ENCODE measurements at regions not wholly inside any gene's neighbourhood (a gene's known extent, or its start where the extent isn't known, plus 50 kb on each side); places are given as distances from the start of the nearest gene placed in this dataset.

- Histone ChIP-seq H3K9ac (ENCODE audit: low read length) (no peak overlapping the region), H3K27me3 (ENCODE audit: low read depth, low read length) (no peaks in the 10 kb centered on the region), H3K79me2 (ENCODE audit: low read length) (no peaks in the 10 kb centered on the region), H3K36me3 (replicated peaks; ENCODE audit: low read depth, low read length) (no peaks in the 10 kb centered on the region), H3K4me3 (ENCODE audit: low read length) (no peak overlapping the region), H4K20me1 (ENCODE audit: insufficient read depth, low read length) (no peaks in the 10 kb centered on the region; the same call in 1 of the 2 replicates), H3K9me3 (ENCODE audit: insufficient read depth, low read length) (no peaks in the 10 kb centered on the region), H3K27ac (ENCODE audit: low read length) (no peak overlapping the region), H2AFZ (ENCODE audit: low read depth, low read length) (no peak overlapping the region), H3K4me2 (ENCODE audit: low read length) (no peak overlapping the region), H3K4me1 (ENCODE audit: low read length) (no peaks in the 10 kb centered on the region)
- TF ChIP-seq CTCF (IDR thresholded peaks at IDR 0.05; ENCODE audit: low read depth, low read length) (no peak), EZH2phosphoT487 (IDR thresholded peaks at IDR 0.05; ENCODE audit: low read depth) (no peak)
Measured at GRCh38 chr11:71062199-71062598, 190.2 kb downstream of the SHANK2 start.

DNA sequence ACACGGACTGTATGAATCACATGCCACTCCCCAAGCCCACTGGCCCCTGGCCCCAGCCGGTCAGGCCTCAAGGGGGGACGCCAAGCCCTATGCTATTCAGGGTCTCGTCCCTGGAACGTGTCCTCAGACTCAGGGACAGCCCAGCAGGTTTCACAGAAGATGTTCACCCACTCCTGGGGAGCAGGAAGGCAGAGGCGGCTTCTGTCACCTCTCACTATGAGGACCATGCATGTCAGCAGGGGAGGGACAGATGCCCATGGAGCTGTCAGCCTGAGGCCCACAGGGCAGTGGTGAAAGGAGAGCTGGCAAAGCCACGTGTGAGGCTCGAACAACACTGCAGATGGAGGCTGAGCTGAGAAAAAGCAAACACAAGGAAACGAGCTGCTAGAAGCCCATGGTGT lies 192.0 kb downstream of the SHANK2 start:
- Histone ChIP-seq H3K4me2 (ENCODE audit: low read length) (no peak overlapping the region), H2AFZ (ENCODE audit: low read depth, low read length) (no peak overlapping the region), H3K79me2 (ENCODE audit: low read length) (no peaks in the 10 kb centered on the region), H3K9ac (ENCODE audit: low read length) (no peak overlapping the region), H3K36me3 (replicated peaks; ENCODE audit: low read depth, low read length) (no peaks in the 10 kb centered on the region), H3K4me1 (ENCODE audit: low read length) (no peaks in the 10 kb centered on the region), H3K9me3 (ENCODE audit: insufficient read depth, low read length) (no peaks in the 10 kb centered on the region), H3K27ac (ENCODE audit: low read length) (no peak overlapping the region), H3K4me3 (ENCODE audit: low read length) (no peak overlapping the region), H4K20me1 (ENCODE audit: insufficient read depth, low read length) (no peaks in the 10 kb centered on the region; the same call in 1 of the 2 replicates), H3K27me3 (ENCODE audit: low read depth, low read length) (no peaks in the 10 kb centered on the region)
- no peak for TF ChIP-seq CTCF (IDR thresholded peaks at IDR 0.05; ENCODE audit: low read depth, low read length)
- TF ChIP-seq EZH2phosphoT487 (IDR thresholded peaks at IDR 0.05; ENCODE audit: low read depth) = no peak

GRCh38 chr11:71059662-71060061 lies 192.7 kb downstream of the SHANK2 start:
- Histone ChIP-seq H3K9me3 (ENCODE audit: insufficient read depth, low read length) (no peaks in the 10 kb centered on the region), H3K9ac (ENCODE audit: low read length) (no peak overlapping the region), H3K4me3 (ENCODE audit: low read length) (no peak overlapping the region), H4K20me1 (ENCODE audit: insufficient read depth, low read length) (no peaks in the 10 kb centered on the region; the same call in 1 of the 2 replicates), H3K36me3 (replicated peaks; ENCODE audit: low read depth, low read length) (no peaks in the 10 kb centered on the region), H3K4me1 (ENCODE audit: low read length) (no peaks in the 10 kb centered on the region), H2AFZ (ENCODE audit: low read depth, low read length) (no peak overlapping the region), H3K27me3 (ENCODE audit: low read depth, low read length) (no peaks in the 10 kb centered on the region), H3K79me2 (ENCODE audit: low read length) (no peaks in the 10 kb centered on the region), H3K27ac (ENCODE audit: low read length) (no peak overlapping the region), H3K4me2 (ENCODE audit: low read length) (no peak overlapping the region)
- TF ChIP-seq EZH2phosphoT487 (IDR thresholded peaks at IDR 0.05; ENCODE audit: low read depth) (no peak), CTCF (IDR thresholded peaks at IDR 0.05; ENCODE audit: low read depth, low read length) (no peak)

DNA sequence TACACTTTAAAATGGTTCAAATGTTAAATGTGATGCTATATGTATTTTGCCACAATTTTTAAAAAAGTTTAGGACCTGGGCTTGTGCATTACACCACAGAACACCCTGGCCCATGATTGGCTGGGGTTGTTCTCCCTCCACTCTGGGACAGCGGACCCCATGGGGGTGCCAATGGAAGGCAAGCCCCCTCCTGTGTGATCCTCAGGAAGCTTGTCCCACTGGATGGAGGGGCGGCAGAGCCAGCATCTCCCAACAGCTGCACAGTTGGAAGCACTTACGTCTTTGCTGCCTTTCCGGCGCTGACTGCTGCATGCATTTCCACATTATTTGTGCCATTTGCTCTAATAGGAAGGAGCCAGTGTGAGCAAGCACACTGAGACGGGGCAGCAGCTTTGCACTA lies 196.5 kb downstream of the SHANK2 start:
- Histone ChIP-seq H3K27me3 (ENCODE audit: low read depth, low read length) (no peaks in the 10 kb centered on the region), H3K9ac (ENCODE audit: low read length) (no peak overlapping the region), H3K9me3 (ENCODE audit: insufficient read depth, low read length) (no peaks in the 10 kb centered on the region), H3K79me2 (ENCODE audit: low read length) (no peaks in the 10 kb centered on the region), H4K20me1 (ENCODE audit: insufficient read depth, low read length) (no peaks in the 10 kb centered on the region), H3K4me3 (ENCODE audit: low read length) (no peak overlapping the region), H3K4me2 (ENCODE audit: low read length) (no peak overlapping the region), H3K4me1 (ENCODE audit: low read length) (no peaks in the 10 kb centered on the region), H2AFZ (ENCODE audit: low read depth, low read length) (no peak overlapping the region), H3K27ac (ENCODE audit: low read length) (no peak overlapping the region), H3K36me3 (replicated peaks; ENCODE audit: low read depth, low read length) (no peaks in the 10 kb centered on the region)
- TF ChIP-seq EZH2phosphoT487 (IDR thresholded peaks at IDR 0.05; ENCODE audit: low read depth) (no peak), CTCF (IDR thresholded peaks at IDR 0.05; ENCODE audit: low read depth, low read length) (no peak)

Data from OCI-LY3 (cell line).